ENCODE measurements at regions not wholly inside any gene's neighbourhood (a gene's known extent, or its start where the extent isn't known, plus 50 kb on each side); places are given as distances from the start of the nearest gene placed in this dataset.
"Not testable (repeated sequence)": the region's sequence is repeated elsewhere in the genome, so short reads cannot be mapped to it uniquely, and the experiment has no call there.

- H3K4me1 Mint-ChIP-seq: no peaks in the 10 kb centered on the region
- ChIA-PET POLR2A (no interaction called here), CTCF (no interaction called here)
- H3K4me3 Mint-ChIP-seq: no peak overlapping the region
- no peaks in the 10 kb centered on the region for H3K27me3 Mint-ChIP-seq
- no peaks in the 10 kb centered on the region for H3K36me3 Mint-ChIP-seq (ENCODE audit: low read depth)
- DNase-seq: no peak
- H3K9me3 Mint-ChIP-seq (ENCODE audit: low read depth): peaks cover 8% of the 10 kb centered on the region
- ATAC-seq: no peak
- H3K27ac Mint-ChIP-seq: no peak overlapping the region
- intact Hi-C loops (cut with DNase I, micrococcal nuclease): no loop called here
These were observed 991.5 kb upstream of the TYRP1 start for GRCh38 chr9:11701706-11702105.

GRCh38 chr9:11702548-11702947 is 990.6 kb upstream of the TYRP1 start:
- intact Hi-C loops (cut with DNase I, micrococcal nuclease): no loop called here
- peaks cover 4% of the 10 kb centered on the region for H3K9me3 Mint-ChIP-seq (ENCODE audit: low read depth)
- no peak overlapping the region for H3K4me3 Mint-ChIP-seq
- no peak for ATAC-seq
- POLR2A ChIA-PET: no interaction called here
- no peaks in the 10 kb centered on the region for H3K4me1 Mint-ChIP-seq
- CTCF ChIA-PET: no interaction called here
- no peak overlapping the region for H3K27ac Mint-ChIP-seq
- DNase-seq: no peak
- H3K36me3 Mint-ChIP-seq (ENCODE audit: low read depth): no peaks in the 10 kb centered on the region
- no peaks in the 10 kb centered on the region for H3K27me3 Mint-ChIP-seq

GRCh38 chr9:11704198-11704597 is 989.0 kb upstream of the TYRP1 start:
- H3K36me3 Mint-ChIP-seq (ENCODE audit: low read depth); H3K27ac Mint-ChIP-seq; DNase-seq; POLR2A ChIA-PET; H3K4me1 Mint-ChIP-seq; H3K9me3 Mint-ChIP-seq (ENCODE audit: low read depth); H3K27me3 Mint-ChIP-seq; CTCF ChIA-PET; ATAC-seq; intact Hi-C loops (cut with DNase I, micrococcal nuclease); H3K4me3 Mint-ChIP-seq: not testable (repeated sequence)

- no peak for DNase-seq
- no peak for ATAC-seq
- intact Hi-C loops (cut with DNase I, micrococcal nuclease): no loop called here
- Mint-ChIP-seq H3K9me3 (ENCODE audit: low read depth) (peaks cover 5% of the 10 kb centered on the region), H3K4me3 (no peak overlapping the region), H3K27ac (no peak overlapping the region), H3K27me3 (no peaks in the 10 kb centered on the region), H3K4me1 (no peaks in the 10 kb centered on the region), H3K36me3 (ENCODE audit: low read depth) (no peaks in the 10 kb centered on the region)
- ChIA-PET POLR2A (no interaction called here), CTCF (no interaction called here)
These were observed 984.3 kb upstream of the TYRP1 start for GRCh38 chr9:11708899-11709298.

- H3K4me3 Mint-ChIP-seq: no peak overlapping the region
- no peak for ATAC-seq
- POLR2A ChIA-PET: no interaction called here
These were observed 983.6 kb upstream of the TYRP1 start for GRCh38 chr9:11709567-11709966.

GRCh38 chr9:11713077-11713476 is 980.1 kb upstream of the TYRP1 start:
- intact Hi-C loops (cut with DNase I, micrococcal nuclease): no loop called here
- ATAC-seq (no peak), DNase-seq (no peak)
- Mint-ChIP-seq H3K27me3 (no peaks in the 10 kb centered on the region), H3K4me3 (no peak overlapping the region), H3K36me3 (ENCODE audit: low read depth) (no peaks in the 10 kb centered on the region), H3K27ac (no peak overlapping the region), H3K9me3 (ENCODE audit: low read depth) (peaks cover 5% of the 10 kb centered on the region), H3K4me1 (no peaks in the 10 kb centered on the region)
- CTCF ChIA-PET: no interaction called here
- POLR2A ChIA-PET: no interaction called here

More at GRCh38 chr9:11709567-11709966, 983.6 kb upstream of the TYRP1 start:
- no peak overlapping the region for H3K27ac Mint-ChIP-seq
- no peak for DNase-seq
- H3K36me3 Mint-ChIP-seq (ENCODE audit: low read depth): no peaks in the 10 kb centered on the region
- H3K27me3 Mint-ChIP-seq: no peaks in the 10 kb centered on the region
- H3K4me1 Mint-ChIP-seq: no peaks in the 10 kb centered on the region
- peaks cover 5% of the 10 kb centered on the region for H3K9me3 Mint-ChIP-seq (ENCODE audit: low read depth)
- intact Hi-C loops (cut with DNase I, micrococcal nuclease): no loop called here
- CTCF ChIA-PET: no interaction called here

GRCh38 chr9:11722957-11723356 is 970.2 kb upstream of the TYRP1 start:
- ATAC-seq: no peak
- POLR2A ChIA-PET: no interaction called here
- CTCF ChIA-PET: no interaction called here

GRCh38 chr9:11726659-11727058 is 966.5 kb upstream of the TYRP1 start:
- Mint-ChIP-seq H3K36me3 (ENCODE audit: low read depth) (no peaks in the 10 kb centered on the region), H3K27me3 (no peaks in the 10 kb centered on the region), H3K4me3 (no peak overlapping the region), H3K4me1 (no peaks in the 10 kb centered on the region), H3K9me3 (ENCODE audit: low read depth) (peaks cover 24% of the 10 kb centered on the region), H3K27ac (no peak overlapping the region)
- ATAC-seq (no peak), DNase-seq (no peak)
- ChIA-PET CTCF (no interaction called here), POLR2A (no interaction called here)
- intact Hi-C loops (cut with DNase I, micrococcal nuclease): no loop called here

More at GRCh38 chr9:11722957-11723356, 970.2 kb upstream of the TYRP1 start:
- intact Hi-C loops (cut with DNase I, micrococcal nuclease): no loop called here
- no peak for DNase-seq
- H3K4me3 Mint-ChIP-seq: no peak overlapping the region
- H3K27ac Mint-ChIP-seq: no peak overlapping the region
- H3K4me1 Mint-ChIP-seq: no peaks in the 10 kb centered on the region
- H3K9me3 Mint-ChIP-seq (ENCODE audit: low read depth): peaks cover 25% of the 10 kb centered on the region
- no peaks in the 10 kb centered on the region for H3K36me3 Mint-ChIP-seq (ENCODE audit: low read depth)
- no peaks in the 10 kb centered on the region for H3K27me3 Mint-ChIP-seq

GRCh38 chr9:11735391-11735790 is 957.8 kb upstream of the TYRP1 start:
- no peaks in the 10 kb centered on the region for H3K27me3 Mint-ChIP-seq
- DNase-seq: no peak
- intact Hi-C loops (cut with DNase I, micrococcal nuclease): loop anchor here in 1 of 2 experiments (10.0 kb wide), 1 partner anchor 119 kb away; no protein-coding TSS in a partner anchor
- ChIA-PET POLR2A (no interaction called here), CTCF (no interaction called here)
- no peaks in the 10 kb centered on the region for H3K4me1 Mint-ChIP-seq
- H3K4me3 Mint-ChIP-seq: no peak overlapping the region
- no peak for ATAC-seq
- H3K9me3 Mint-ChIP-seq (ENCODE audit: low read depth): peaks cover 20% of the 10 kb centered on the region
- no peak overlapping the region for H3K27ac Mint-ChIP-seq
- no peaks in the 10 kb centered on the region for H3K36me3 Mint-ChIP-seq (ENCODE audit: low read depth)

GRCh38 chr9:11742471-11742870 is 950.7 kb upstream of the TYRP1 start:
- Mint-ChIP-seq H3K4me1 (no peaks in the 10 kb centered on the region), H3K9me3 (ENCODE audit: low read depth) (peaks cover 17% of the 10 kb centered on the region), H3K27ac (no peak overlapping the region), H3K36me3 (ENCODE audit: low read depth) (no peaks in the 10 kb centered on the region), H3K4me3 (no peak overlapping the region), H3K27me3 (no peaks in the 10 kb centered on the region)
- intact Hi-C loops (cut with DNase I, micrococcal nuclease): no loop called here
- CTCF ChIA-PET: interaction anchor here (0.6 kb wide), 1 partner anchor 153 kb away, joined by 3 read pairs; no protein-coding TSS in a partner anchor
- no peak for ATAC-seq
- DNase-seq: no peak
- POLR2A ChIA-PET: no interaction called here

- DNase-seq (no peak), ATAC-seq (no peak)
- POLR2A ChIA-PET: no interaction called here
- no peaks in the 10 kb centered on the region for H3K36me3 Mint-ChIP-seq (ENCODE audit: low read depth)
- H3K27ac Mint-ChIP-seq: no peak overlapping the region
- CTCF ChIA-PET: no interaction called here
- no peaks in the 10 kb centered on the region for H3K4me1 Mint-ChIP-seq
- no peak overlapping the region for H3K4me3 Mint-ChIP-seq
- peaks cover 20% of the 10 kb centered on the region for H3K9me3 Mint-ChIP-seq (ENCODE audit: low read depth)
- no peaks in the 10 kb centered on the region for H3K27me3 Mint-ChIP-seq
- intact Hi-C loops (cut with DNase I, micrococcal nuclease): no loop called here
These were observed 949.8 kb upstream of the TYRP1 start for GRCh38 chr9:11743356-11743755.

GRCh38 chr9:11749396-11749795 is 943.8 kb upstream of the TYRP1 start:
- intact Hi-C loops (cut with DNase I, micrococcal nuclease): no loop called here
- Mint-ChIP-seq H3K36me3 (ENCODE audit: low read depth) (no peaks in the 10 kb centered on the region), H3K4me1 (no peaks in the 10 kb centered on the region), H3K9me3 (ENCODE audit: low read depth) (peaks cover 11% of the 10 kb centered on the region), H3K27me3 (no peaks in the 10 kb centered on the region), H3K4me3 (no peak overlapping the region), H3K27ac (no peak overlapping the region)
- ChIA-PET CTCF (no interaction called here), POLR2A (no interaction called here)
- ATAC-seq: no peak
- no peak for DNase-seq

- Mint-ChIP-seq H3K36me3 (ENCODE audit: low read depth) (no peaks in the 10 kb centered on the region), H3K27me3 (no peaks in the 10 kb centered on the region), H3K27ac (no peak overlapping the region), H3K4me1 (no peaks in the 10 kb centered on the region), H3K4me3 (no peak overlapping the region), H3K9me3 (ENCODE audit: low read depth) (peaks cover 9% of the 10 kb centered on the region)
- ATAC-seq (no peak), DNase-seq (no peak)
- CTCF ChIA-PET: no interaction called here
- intact Hi-C loops (cut with DNase I, micrococcal nuclease): loop anchor here (10.0 kb wide), 1 partner anchor 59 kb away; no protein-coding TSS in a partner anchor
- POLR2A ChIA-PET: no interaction called here
These were observed 937.2 kb upstream of the TYRP1 start for GRCh38 chr9:11755951-11756350.

Data from activated CD4-positive, alpha-beta T cell treated with anti-CD3 and anti-CD28 coated beads for 36 hours (primary cell).